ENCODE measurements at regions not wholly inside any gene's neighbourhood (a gene's known extent, or its start where the extent isn't known, plus 50 kb on each side); places are given as distances from the start of the nearest gene placed in this dataset.
"Not testable (repeated sequence)": the region's sequence is repeated elsewhere in the genome, so short reads cannot be mapped to it uniquely, and the experiment has no call there.

DNA sequence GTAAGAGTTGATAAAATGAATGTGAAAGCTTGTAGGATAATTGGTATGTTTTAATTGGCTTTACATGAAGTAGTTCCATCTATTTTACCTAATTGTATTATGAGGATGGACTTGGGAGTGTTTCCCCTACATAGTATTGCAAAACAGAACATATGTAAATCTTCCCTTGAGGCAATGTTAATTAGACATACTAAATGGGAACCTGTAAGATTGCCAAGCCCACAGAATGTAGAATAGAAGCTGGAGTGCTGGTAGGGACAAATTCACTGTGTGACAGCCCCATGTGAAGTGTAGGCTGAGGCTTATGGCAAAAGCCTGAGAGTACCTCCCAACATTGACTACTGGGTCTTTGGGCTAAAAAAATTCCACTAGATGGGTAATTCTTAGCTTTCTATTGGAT is 615.0 kb upstream of the AMOT start:
- no peak for DNase-seq
- in situ Hi-C loops (cut with MboI; ENCODE audit: low pct_unique_long_range_greater_than_20kb, low sequenced_read_pairs), result no loop called here

DNA sequence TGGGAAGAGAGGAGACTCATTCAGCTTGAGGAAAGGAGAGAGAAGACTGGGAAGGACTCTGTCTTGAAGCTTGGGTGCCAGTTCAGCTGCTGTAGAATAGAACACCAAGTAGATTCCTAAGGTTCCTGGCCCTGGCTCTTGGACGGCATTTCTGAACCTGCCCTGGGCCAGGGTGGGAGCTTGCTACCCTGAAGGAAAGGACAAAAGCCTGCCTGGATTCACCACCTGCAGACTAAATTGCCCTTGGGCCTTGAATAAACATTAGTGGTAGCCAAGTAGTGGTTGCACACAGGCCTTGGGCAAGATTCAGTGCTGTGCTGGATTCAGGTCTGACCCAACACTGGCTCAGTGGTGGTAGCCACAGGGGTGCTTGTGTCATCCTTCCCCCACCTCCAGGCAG is 588.4 kb upstream of the AMOT start:
- no peak for DNase-seq
- in situ Hi-C loops (cut with MboI; ENCODE audit: low pct_unique_long_range_greater_than_20kb, low sequenced_read_pairs), result no loop called here

DNA sequence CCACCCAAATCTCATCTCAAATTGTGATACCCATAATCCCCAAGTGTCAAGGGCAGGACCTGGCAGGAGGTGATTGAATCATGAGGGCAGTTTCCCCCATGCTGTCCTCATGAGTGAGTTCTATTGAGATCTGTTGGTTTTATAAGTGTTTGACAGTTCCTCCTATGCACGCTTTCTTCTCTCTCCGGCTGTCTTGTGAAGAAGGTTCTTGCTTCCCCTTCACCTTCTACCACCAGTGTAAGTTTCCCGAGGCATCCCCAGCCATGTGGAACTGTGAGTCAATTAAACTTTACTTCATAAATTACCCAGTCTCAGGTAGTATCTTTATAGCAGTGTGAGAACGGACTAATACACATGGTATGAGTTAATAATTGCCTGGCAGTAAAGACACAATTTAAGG is 581.7 kb upstream of the AMOT start:
- DNase-seq, result no peak
- in situ Hi-C loops (cut with MboI; ENCODE audit: low pct_unique_long_range_greater_than_20kb, low sequenced_read_pairs), result no loop called here

DNA sequence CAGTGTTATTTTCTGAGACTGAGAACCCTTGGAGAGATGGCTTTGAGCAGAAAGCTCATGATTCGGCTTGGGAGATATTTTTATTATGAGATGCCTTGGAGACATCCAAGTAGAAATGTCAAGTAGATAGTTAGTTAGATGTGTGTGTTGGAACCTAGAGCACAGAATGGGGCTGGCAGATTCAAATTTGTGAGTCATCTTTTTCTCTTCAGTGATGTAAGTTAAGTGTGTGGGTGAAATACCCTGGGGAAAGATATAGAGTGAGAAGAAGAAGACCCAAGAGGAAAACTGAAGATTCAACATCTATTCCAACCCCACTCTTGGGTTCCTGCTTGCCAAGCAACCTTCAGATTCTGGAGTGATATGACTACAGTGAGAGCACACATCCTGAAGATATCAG is 580.8 kb upstream of the AMOT start:
- in situ Hi-C loops (cut with MboI; ENCODE audit: low pct_unique_long_range_greater_than_20kb, low sequenced_read_pairs), result no loop called here
- no peak for DNase-seq

DNA sequence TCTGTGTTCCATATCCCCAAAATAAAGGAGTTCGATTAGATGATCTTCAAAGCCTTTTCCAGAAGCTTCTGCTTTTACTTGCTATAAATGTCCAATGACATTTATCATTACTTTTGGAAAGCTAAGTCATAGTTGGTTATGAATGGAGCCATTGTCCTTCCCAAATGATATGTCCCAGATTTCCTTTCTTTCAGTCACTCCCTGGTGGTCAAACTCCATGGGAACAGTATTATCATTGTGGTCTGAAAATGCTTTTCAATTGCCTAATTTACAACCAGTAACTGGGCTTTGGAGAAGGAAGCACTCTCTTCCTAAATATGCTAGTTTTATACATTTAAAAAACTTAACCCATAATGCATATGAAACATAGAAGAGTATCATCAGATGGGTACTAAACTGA is 571.5 kb upstream of the AMOT start:
- in situ Hi-C loops (cut with MboI; ENCODE audit: low pct_unique_long_range_greater_than_20kb, low sequenced_read_pairs), result no loop called here
- DNase-seq, result no peak

DNA sequence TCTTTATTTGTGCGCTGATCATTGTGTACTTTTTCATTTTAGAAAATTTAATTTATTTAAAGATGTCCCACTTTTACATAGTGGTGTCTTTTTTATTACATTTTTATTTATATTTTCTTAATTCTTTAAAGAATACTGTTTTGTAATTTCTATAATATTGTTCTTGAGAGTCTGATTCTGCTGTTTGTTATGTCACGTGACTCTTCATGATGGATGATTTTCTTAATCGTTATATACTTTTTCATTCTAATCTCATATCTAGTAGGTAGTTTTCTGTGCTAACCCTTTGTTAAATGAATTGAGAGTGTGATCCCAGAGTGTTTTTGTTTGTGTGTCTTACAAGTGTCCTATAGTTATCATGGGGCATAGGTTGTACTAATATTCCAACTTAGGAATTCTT is 568.2 kb upstream of the AMOT start:
- in situ Hi-C loops (cut with MboI; ENCODE audit: low pct_unique_long_range_greater_than_20kb, low sequenced_read_pairs), result no loop called here
- no peak for DNase-seq

DNA sequence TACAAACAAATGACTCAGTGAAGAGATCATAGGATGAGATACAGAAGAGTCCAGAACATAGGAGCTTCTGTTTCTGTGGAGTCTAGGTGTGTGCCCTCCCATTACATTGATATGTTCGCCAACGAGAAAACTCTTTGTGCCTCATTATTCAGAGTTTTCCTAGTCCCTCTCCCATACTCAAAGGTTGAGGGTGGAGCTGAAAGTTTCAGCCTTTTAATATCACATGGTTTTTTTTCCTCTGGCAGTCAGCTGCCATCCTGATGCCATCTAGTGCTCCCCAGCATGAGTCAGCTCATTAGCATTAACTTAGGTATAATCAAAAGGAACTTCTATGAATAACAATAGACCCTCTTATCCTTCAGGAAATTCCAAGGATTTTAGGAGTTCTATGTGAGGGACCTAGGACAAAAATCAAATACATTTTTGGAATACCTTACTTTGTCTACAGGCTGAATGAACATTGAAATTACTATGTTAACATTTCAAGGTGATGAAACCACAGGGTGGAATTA is 559.6 kb upstream of the AMOT start:
- DNase-seq, result no peak
- in situ Hi-C loops (cut with MboI; ENCODE audit: low pct_unique_long_range_greater_than_20kb, low sequenced_read_pairs), result no loop called here

DNA sequence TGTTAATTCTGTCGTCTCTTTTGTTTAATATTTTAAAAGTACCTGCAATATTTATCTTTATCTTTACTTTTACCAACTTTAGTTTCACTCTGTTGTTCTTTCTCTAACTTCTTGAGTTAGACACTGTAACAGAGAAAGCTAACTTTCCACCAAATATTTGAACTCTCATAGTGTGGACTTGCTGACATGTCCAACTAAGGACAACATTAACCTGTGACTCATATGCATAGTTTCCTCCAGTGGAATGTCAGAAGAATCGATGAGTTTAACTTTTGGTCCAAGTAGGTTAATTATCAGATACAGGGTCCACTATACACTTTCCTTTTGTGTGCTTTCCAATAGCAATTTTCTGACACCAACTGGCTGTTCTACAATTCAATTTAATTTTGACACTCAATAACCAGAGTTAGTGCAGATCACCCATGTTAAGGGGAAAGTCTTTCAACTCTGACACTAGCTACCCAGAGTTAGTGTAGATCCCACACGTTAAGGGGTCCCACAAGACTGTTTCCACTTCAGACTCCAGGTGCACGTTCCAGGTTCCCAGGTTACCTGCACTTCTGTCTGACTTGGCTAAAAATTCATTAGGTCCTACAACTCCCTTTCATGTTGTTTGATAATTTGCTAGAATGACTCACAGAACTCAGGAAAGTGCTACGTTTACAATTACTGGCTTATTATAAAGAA is 559.0 kb upstream of the AMOT start:
- DNase-seq, result no peak
- in situ Hi-C loops (cut with MboI; ENCODE audit: low pct_unique_long_range_greater_than_20kb, low sequenced_read_pairs), result no loop called here

DNA sequence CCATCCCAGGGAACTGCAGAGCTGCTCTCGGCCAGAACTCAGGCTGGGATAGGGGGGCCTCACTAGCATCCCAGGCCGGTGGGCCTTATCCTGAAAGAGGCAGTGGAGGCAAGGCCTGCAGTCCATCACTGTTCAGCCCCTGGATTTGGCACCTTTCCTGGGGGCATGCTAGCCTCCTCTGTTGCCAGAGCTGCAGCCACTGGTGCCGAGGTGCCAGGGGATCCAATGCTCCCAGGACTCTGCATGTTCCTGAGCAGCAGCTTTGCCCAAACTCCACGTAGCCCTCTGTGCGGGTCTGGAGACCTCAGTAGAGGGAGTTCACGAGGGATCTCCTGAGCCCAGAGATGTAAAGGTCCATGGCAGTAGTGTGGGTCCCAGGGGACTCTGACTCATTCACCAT is 551.7 kb upstream of the AMOT start:
- in situ Hi-C loops (cut with MboI; ENCODE audit: low pct_unique_long_range_greater_than_20kb, low sequenced_read_pairs), result no loop called here
- no peak for DNase-seq

DNA sequence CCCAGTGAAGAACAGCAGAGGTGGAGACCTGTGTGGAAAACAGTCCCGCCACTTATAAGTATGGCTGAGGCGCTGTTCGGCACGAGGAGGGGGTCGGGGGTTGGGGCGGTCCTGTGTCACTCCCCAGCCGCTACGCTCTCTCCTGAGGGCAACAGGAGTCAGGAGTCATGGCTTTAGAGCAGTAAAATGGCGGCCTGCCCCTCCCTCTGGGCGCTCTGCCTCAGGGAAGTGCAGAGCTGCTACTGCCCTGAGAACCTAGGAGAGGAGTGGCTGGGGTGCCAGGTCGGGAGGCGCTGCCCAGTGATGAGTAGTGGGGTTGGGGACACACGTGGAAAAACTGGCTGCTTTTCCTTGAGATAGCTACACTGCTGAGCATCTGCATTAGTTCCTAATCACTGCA is 551.2 kb upstream of the AMOT start:
- no peak for DNase-seq
- in situ Hi-C loops (cut with MboI; ENCODE audit: low pct_unique_long_range_greater_than_20kb, low sequenced_read_pairs), result no loop called here

DNA sequence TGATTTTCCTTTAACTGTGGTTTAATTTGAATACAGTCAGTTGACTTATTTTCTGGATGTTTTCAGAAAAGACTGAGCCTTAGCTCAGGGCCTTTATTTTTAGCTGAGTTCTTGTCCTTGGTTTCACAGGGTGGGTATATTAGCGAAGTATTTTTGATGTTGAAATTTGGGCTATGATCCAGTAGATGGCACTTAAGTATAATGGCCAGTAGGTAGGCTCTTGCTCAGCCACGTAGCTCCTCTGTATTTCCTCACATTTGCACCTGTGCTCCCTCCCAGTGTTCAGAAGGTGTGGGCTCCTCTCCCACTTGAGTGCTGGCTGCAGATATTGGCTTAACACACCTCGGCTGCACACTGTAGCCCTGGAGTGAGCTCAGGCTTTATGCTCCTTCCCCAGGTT is 549.9 kb upstream of the AMOT start:
- peak; percentile 16 for DNase-seq
- in situ Hi-C loops (cut with MboI; ENCODE audit: low pct_unique_long_range_greater_than_20kb, low sequenced_read_pairs), result no loop called here

DNA sequence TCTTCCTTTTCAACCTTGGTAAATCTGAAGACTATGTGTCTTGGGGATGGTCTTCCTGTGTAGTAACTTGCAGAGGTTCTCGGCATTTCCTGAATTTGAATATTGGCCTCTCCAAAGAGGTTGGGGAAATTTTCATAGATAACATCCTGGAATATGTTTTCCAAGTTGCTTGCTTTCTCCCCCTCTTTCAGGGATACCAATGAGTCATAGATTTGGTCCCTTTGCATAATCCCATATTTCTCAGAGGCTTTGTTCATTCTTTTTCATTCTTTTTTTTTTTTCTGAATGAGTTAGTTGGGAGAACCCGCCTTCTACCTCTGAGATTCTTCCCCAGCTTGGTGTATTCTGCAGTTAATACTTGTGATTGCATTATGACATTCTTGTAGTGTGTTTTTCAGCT is 549.2 kb upstream of the AMOT start:
- in situ Hi-C loops (cut with MboI; ENCODE audit: low pct_unique_long_range_greater_than_20kb, low sequenced_read_pairs), result no loop called here
- no peak for DNase-seq

DNA sequence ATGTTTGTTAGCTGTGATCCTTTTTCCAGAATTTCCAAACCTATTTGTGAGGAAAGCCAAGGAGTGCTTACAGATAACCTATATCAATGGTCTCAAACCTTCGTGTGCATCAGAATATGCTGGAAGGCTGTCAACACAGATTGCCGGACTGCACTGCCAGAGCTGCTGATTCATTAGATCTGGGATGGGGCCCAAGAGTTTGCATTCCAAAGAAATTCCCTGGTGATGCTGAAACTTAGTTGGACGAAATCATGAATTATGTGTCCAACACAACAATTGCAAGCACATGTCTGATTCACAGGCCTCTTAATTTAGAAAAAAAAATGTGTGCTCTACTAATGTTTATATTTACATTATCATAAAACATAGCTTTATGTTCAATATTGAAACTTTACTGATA is 544.0 kb upstream of the AMOT start:
- in situ Hi-C loops (cut with MboI; ENCODE audit: low pct_unique_long_range_greater_than_20kb, low sequenced_read_pairs), result no loop called here
- no peak for DNase-seq

DNA sequence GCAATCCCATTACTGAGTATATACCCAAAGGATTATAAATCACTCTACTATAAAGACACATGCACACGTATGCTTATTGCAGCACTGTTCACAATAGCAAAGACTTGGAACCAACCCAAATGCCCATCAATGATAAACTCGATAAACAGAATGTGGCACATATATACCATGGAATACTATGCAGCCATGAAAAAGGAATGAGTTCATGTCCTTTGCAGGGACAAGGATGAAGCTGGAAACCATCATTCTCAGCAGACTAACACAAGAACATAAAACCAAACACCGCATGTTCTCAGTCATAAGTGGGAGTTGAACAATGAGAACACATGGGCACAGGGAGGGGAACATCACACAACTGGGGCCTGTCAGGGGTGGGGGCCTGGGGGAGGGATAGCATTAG is 532.8 kb upstream of the AMOT start:
- DNase-seq; in situ Hi-C loops (cut with MboI; ENCODE audit: low pct_unique_long_range_greater_than_20kb, low sequenced_read_pairs): not testable (repeated sequence)

DNA sequence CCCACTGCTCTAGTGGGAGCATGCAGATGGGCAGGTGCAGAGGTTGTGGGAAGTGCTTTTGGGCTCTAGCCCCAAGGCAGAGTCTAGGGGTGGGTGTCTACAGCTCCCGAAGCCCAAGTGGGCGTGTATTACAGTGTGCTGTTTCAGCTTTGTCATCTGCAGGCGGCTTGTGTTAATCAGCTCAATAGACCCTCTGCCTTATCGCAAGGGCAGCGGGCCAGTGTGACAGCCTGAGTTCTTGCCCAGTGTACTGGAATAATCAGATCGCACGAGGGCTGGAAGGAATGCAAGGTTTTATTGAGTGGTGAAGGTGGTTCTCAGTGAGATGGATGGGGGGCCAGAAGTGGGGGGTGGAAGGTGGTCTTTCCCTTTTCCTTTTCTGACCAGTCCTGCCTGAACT is 529.4 kb upstream of the AMOT start:
- in situ Hi-C loops (cut with MboI; ENCODE audit: low pct_unique_long_range_greater_than_20kb, low sequenced_read_pairs), result no loop called here
- no peak for DNase-seq

DNA sequence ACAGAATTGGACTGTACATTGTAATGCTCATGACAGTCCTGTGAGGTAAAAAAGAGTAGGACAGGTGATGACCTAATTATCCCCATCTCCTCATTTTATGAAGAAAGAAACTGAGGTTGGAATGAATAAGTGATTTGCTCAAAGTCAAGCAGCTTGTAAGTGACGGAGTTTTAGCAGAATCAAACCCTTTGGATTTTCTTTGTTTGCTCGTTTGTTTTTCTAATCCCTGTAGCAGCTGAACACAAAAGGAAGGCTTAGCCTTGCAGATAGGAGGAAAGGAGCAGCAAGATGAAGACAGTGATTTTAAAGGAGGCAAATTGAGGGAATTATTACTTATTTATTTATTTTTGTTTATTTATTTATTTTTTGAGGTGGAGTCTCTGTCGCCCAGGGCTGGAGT is 528.4 kb upstream of the AMOT start:
- in situ Hi-C loops (cut with MboI; ENCODE audit: low pct_unique_long_range_greater_than_20kb, low sequenced_read_pairs), result no loop called here

DNA sequence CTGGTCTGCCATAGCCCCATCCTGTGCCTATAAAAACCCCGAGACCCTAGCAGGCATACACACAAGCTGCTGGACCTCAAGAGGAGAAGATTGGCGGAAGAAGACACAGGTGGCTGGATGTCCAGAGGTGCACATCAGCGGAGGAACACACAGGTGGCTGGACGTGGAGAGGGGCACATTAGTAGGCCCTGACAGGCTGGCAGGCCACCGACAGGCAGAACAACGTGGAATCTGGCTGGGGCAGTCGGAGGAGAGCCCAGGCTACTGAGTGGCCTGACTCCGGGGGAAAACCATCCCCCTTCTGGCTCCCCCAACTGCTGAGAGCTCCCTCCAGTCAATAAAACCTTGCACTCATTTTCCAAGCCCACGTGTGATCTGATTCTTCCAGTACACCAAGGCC is 512.5 kb upstream of the AMOT start:
- in situ Hi-C loops (cut with MboI; ENCODE audit: low pct_unique_long_range_greater_than_20kb, low sequenced_read_pairs), result no loop called here
- DNase-seq, result no peak

More for the DNA sequence above, 528.4 kb upstream of the AMOT start:
- no peak for DNase-seq

DNA sequence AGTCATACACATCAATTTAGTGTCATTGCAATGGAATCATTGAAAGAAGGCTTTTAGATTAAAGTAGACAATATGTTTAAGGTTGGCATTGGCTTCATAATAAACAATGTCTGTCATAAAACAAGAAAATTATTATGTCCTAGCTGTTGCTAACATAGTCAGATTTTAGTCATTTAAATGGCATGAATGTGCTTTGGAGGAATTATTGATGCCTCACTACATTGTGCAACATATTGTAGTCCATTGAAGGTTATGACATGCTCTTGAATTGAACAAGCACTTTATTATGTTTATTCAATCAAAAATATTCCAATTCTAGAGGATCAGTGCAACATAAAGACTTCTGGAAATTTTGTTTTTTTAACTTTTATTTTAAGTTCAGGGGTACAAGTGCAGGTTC is 489.8 kb upstream of the AMOT start:
- no peak for DNase-seq
- in situ Hi-C loops (cut with MboI; ENCODE audit: low pct_unique_long_range_greater_than_20kb, low sequenced_read_pairs), result no loop called here

DNA sequence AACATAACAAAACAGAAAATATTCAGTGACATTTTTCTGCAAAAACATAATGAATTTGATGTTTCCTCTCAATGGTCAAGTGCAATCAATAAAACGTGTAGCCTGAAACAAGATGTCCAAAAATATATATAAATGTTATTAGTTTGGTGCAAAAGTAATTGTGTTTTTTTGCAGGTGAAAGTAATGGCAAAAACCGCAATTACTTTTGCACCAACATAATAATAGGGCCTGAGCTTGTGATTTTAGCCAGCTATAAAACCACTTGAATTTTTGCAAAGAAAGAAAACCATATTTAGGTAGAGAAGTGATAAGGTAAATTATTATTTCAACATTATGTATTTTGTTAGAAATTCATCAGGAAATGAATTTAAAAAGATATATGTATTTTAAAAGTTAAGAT is 475.3 kb upstream of the AMOT start:
- in situ Hi-C loops (cut with MboI; ENCODE audit: low pct_unique_long_range_greater_than_20kb, low sequenced_read_pairs), result no loop called here

DNA sequence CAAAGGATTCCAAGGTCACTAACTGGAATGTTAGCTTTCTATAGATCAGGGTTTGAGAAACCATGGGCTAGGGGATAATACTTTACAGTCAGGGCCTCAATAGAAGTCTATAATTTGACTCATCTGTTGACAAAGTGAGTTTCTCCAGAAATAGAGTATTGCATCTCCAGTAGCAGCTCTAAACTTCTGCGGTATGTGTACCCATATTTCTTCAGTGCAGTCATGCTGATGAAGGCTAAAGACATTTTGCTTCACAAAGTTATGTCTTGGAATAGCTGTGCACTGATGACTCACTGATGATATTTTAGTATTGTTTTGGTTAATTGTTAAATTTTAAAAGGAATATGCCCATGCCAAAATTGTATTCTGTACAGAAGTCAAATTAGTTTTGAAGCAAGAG is 464.9 kb upstream of the AMOT start:
- in situ Hi-C loops (cut with MboI; ENCODE audit: low pct_unique_long_range_greater_than_20kb, low sequenced_read_pairs), result no loop called here
- no peak for DNase-seq

More for the DNA sequence above, 475.3 kb upstream of the AMOT start:
- no peak for DNase-seq

DNA sequence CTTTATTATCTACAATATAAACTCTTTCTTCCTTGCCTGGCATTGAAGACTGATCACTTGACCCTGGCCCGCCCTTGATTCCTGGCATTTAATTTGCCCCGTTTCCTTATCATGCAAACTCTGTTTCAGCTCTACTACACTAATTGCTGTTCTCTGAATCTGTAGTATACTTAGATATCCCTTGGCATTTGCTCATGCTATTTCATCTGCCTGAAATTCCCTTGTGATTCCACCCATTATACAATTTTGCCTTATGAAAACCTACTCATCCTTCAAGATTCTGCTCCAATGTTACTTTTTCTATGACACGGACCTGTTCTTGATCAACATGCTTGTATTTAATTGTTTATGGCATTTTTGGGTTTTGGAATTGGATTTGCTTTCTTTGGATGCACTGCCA is 459.9 kb upstream of the AMOT start:
- DNase-seq, result no peak
- in situ Hi-C loops (cut with MboI; ENCODE audit: low pct_unique_long_range_greater_than_20kb, low sequenced_read_pairs), result no loop called here

DNA sequence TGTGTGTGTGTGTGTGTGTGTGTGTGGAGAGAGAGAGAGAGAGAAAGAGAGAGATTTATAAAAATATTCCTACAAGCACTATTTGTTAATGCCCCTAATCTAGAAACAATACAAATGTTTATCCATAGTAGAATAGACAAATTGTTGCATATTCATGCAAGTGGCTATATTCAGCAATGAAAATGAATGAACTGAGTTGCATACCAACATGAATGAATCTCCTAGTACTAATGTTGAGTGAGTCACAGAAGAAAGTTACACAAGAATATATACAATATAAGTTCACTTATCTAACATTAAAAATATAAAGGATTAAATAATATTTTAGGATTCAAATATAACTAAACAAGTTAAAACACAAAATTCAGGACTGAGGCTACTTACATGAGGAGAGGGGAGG is 456.8 kb upstream of the AMOT start:
- in situ Hi-C loops (cut with MboI; ENCODE audit: low pct_unique_long_range_greater_than_20kb, low sequenced_read_pairs), result no loop called here
- DNase-seq, result no peak

All from KBM-7 (cell line).